Endothelial cell of umbilical vein (primary cell): ENCODE measurements at regions not wholly inside any gene's neighbourhood (a gene's known extent, or its start where the extent isn't known, plus 50 kb on each side); places are given as distances from the start of the nearest gene placed in this dataset.

ENCODE experiments used
- BruUV-seq: library from RNA; stranded (reverse); fragments of 400-500 nt; replicated peaks from 2 replicates; lab custom pipeline; 2021; lab: Mats Ljungman, UMichigan
- CTCF ChIA-PET: fragments of 300-600, 350-600 bp; sonication (Branson Sonifier 250); formaldehyde crosslinking; loops from one replicate; lab custom pipeline; 2021; ENCODE audit warnings: antibody characterized with exemption, inconsistent platforms; lab: Charles Lee
- POLR2A ChIA-PET: fragments of 300-600, 350-600 bp; sonication (Branson Sonifier 250); formaldehyde crosslinking; loops from one replicate; lab custom pipeline; 2021; ENCODE audit warnings: antibody characterized with exemption, inconsistent platforms; lab: Charles Lee
- DNase-seq: peaks from one replicate; pipeline ENCODE4 v3.0.0-alpha.2; 2011; ENCODE audit warnings: low read depth, low spot score
- FAIRE-seq: peaks from 2 replicates; lab custom pipeline; 2011; peaks lifted over from hg19 to GRCh38; lab: Jason Lieb, UNC
- H2AFZ ChIP-seq: 2 replicates; pipeline ENCODE4 v1.6.0; 2012; ENCODE audit warnings: low read depth, low read length, control low read depth, inconsistent platforms
- H3K27ac ChIP-seq: 2 replicates; pipeline ENCODE4 v1.5.1; 2011; ENCODE audit warnings: low read depth, mild to moderate bottlenecking, control low read depth, low read length, moderate library complexity; ENCODE audit not compliant: insufficient read depth
- H3K27me3 ChIP-seq, 2 experiments: 2 replicates each; pipeline versions ENCODE4 v1.6.0 to v1.6.1; 2011; ENCODE audit warnings: low read length in 2 of 2, mixed read lengths in 1 of 2; ENCODE audit not compliant: control insufficient read depth in 2 of 2, insufficient read depth in 2 of 2
- H3K36me3 ChIP-seq, 2 experiments: 2 replicates in 1 of 2; 3 replicates in 1 of 2; pipeline ENCODE4 v1.5.1; 2011; ENCODE audit warnings: low read length in 2 of 2, mild to moderate bottlenecking in 1 of 2, moderate library complexity in 1 of 2; ENCODE audit not compliant: control insufficient read depth in 2 of 2, insufficient read depth in 2 of 2; ENCODE audit errors: extremely low read depth in 1 of 2
- H3K4me1 ChIP-seq: 3 replicates; pipeline ENCODE4 v1.5.1; 2011; ENCODE audit warnings: mild to moderate bottlenecking, low read length; ENCODE audit not compliant: control insufficient read depth, insufficient read depth; ENCODE audit errors: extremely low read depth
- H3K4me2 ChIP-seq: 2 replicates; pipeline ENCODE4 v1.6.1; 2011; ENCODE audit warnings: low read length, control low read depth, mixed read lengths; ENCODE audit not compliant: insufficient read depth
- H3K4me3 ChIP-seq, 3 experiments: fragments of 200-600 bp in 1 of 3; sonication (generic), shearing (Covaris generic) in 1 of 3; replicated peaks in 1 of 3; 2 replicates each; pipeline ENCODE4 v1.5.1; 2011 to 2016; ENCODE audit warnings: control low read depth in 3 of 3, low read length in 3 of 3, mild to moderate bottlenecking in 2 of 3, inconsistent platforms in 1 of 3, low read depth in 1 of 3, moderate library complexity in 1 of 3; ENCODE audit not compliant: insufficient read depth in 1 of 3
- H3K79me2 ChIP-seq: 2 replicates; pipeline ENCODE4 v1.6.0; 2012; ENCODE audit warnings: low read length, inconsistent platforms; ENCODE audit not compliant: control insufficient read depth, insufficient read depth
- H3K9ac ChIP-seq: replicated peaks from 2 replicates; pipeline ENCODE3; 2011; ENCODE audit warnings: low read length, control low read depth; ENCODE audit not compliant: insufficient read depth; ENCODE audit errors: extremely low read depth
- H3K9me1 ChIP-seq: replicated peaks from 3 replicates; pipeline ENCODE4 v1.6.0; 2011; ENCODE audit warnings: mild to moderate bottlenecking, low read length; ENCODE audit not compliant: control insufficient read depth, insufficient read depth; ENCODE audit errors: extremely low read depth
- H3K9me3 ChIP-seq: replicated peaks from 2 replicates; pipeline ENCODE4 v1.5.1; 2012; ENCODE audit warnings: low read length, inconsistent platforms; ENCODE audit not compliant: control insufficient read depth, insufficient read depth
- H4K20me1 ChIP-seq: replicated peaks from 2 replicates; pipeline ENCODE3; 2011; ENCODE audit warnings: mild to moderate bottlenecking, low read length; ENCODE audit not compliant: control insufficient read depth, insufficient read depth; ENCODE audit errors: extremely low read depth
- CTCF ChIP-seq, 2 donors: IDR thresholded peaks; 1 replicate in 1 of 2; 2 replicates in 1 of 2; pipeline ENCODE4 v1.5.1; 2011; ENCODE audit warnings: low read length in 2 of 2, mild to moderate bottlenecking in 2 of 2, moderate library complexity in 2 of 2, control low read depth in 1 of 2, inconsistent platforms in 1 of 2, low read depth in 1 of 2; ENCODE audit not compliant: insufficient read depth in 1 of 2; ENCODE audit errors: extremely low read depth in 1 of 2
- EZH2 ChIP-seq: IDR thresholded peaks from 2 replicates; pipeline ENCODE4 v1.6.1; 2012; ENCODE audit warnings: borderline replicate concordance, low read depth, mild to moderate bottlenecking, moderate library complexity, low read length, inconsistent platforms; ENCODE audit not compliant: severe bottlenecking
- FOS ChIP-seq: IDR thresholded peaks from 2 replicates; pipeline ENCODE4 v1.6.1; 2011; ENCODE audit warnings: mild to moderate bottlenecking, low read length, moderate library complexity, borderline replicate concordance; ENCODE audit not compliant: insufficient read depth
- GATA2 ChIP-seq: IDR thresholded peaks from 2 replicates; pipeline ENCODE4 v1.7.0; 2011; ENCODE audit warnings: low read depth, mild to moderate bottlenecking, moderate library complexity, mixed read lengths, low read length; ENCODE audit not compliant: insufficient read length, insufficient read depth
- JUN ChIP-seq: IDR thresholded peaks from 2 replicates; pipeline ENCODE4 v1.6.1; 2011; ENCODE audit warnings: borderline replicate concordance, low read depth; ENCODE audit not compliant: insufficient read length, insufficient read depth
- MAX ChIP-seq: IDR thresholded peaks from 2 replicates; pipeline ENCODE4 v1.6.1; 2011; ENCODE audit not compliant: insufficient read depth, insufficient read length
- MYC ChIP-seq: IDR thresholded peaks from one replicate; pipeline ENCODE4 v1.6.1; 2011; ENCODE audit warnings: mild to moderate bottlenecking, low read depth, low read length
- POLR2A ChIP-seq: IDR thresholded peaks from 2 replicates; pipeline ENCODE4 v1.6.1; 2012; ENCODE audit warnings: low read depth, mild to moderate bottlenecking, control low read depth, low read length
- POLR2AphosphoS5 ChIP-seq: IDR thresholded peaks from 2 replicates; pipeline ENCODE4 v1.6.1; 2012; ENCODE audit warnings: low read depth, mild to moderate bottlenecking, control low read depth, low read length, moderate library complexity; ENCODE audit not compliant: insufficient read depth
- dilution Hi-C: fragments of 300-500 bp; cut with MboI; formaldehyde crosslinking; loops from one replicate; pipeline ENCODE4 v1.15.0; 2019; ENCODE audit warnings: low sequenced_read_pairs; ENCODE audit not compliant: extremely low pct_ligation_motif_present
- intact Hi-C: fragments of 100-400 bp; cut with micrococcal nuclease; formaldehyde crosslinking; loops from one replicate; pipeline ENCODE4 v1.10.0; 2022

GRCh38 chr22:47918276-47918921 is 1155.9 kb downstream of the TBC1D22A start:
- ChIA-PET CTCF (no interaction called here), POLR2A (no interaction called here)
- Histone ChIP-seq H3K36me3 (no peaks in the 10 kb centered on the region), H3K27ac (no peak overlapping the region), H2AFZ (no peak overlapping the region), H3K9me3 (peaks cover 10% of the 10 kb centered on the region), H3K4me1 (no peaks in the 10 kb centered on the region), H3K27me3 (no peaks in the 10 kb centered on the region), H3K4me2 (no peak overlapping the region), H3K9me1 (no peaks in the 10 kb centered on the region), H3K4me3 (no peak overlapping the region), H3K9ac (no peak overlapping the region), H3K79me2 (no peaks in the 10 kb centered on the region), H4K20me1 (no peaks in the 10 kb centered on the region)
- no TSS peak for BruUV-seq
- no peak for FAIRE-seq
- DNase-seq = no peak
- no peak for TF ChIP-seq MAX
- no peak for TF ChIP-seq POLR2A
- intact Hi-C loops = no loop called here
- dilution Hi-C loops = no loop called here

GRCh38 chr22:47914481-47915097 is 1152.1 kb downstream of the TBC1D22A start:
- H2AFZ ChIP-seq = no peak overlapping the region
- no peak for TF ChIP-seq CTCF (IDR thresholded peaks at IDR 0.05; ENCODE audit: extremely low read depth in 1 of 2, insufficient read depth in 1 of 2, low read depth in 1 of 2, low read length in 2 of 2)
- no peak for TF ChIP-seq MAX
- no peak for TF ChIP-seq MYC
- TF ChIP-seq EZH2 = no peak
- TF ChIP-seq POLR2AphosphoS5 = no peak
- TF ChIP-seq FOS = no peak
- TF ChIP-seq POLR2A = no peak
- TF ChIP-seq GATA2 = no peak
- TF ChIP-seq JUN = no peak
- H3K79me2 ChIP-seq = no peaks in the 10 kb centered on the region
- H3K36me3 ChIP-seq = no peaks in the 10 kb centered on the region
- no peaks in the 10 kb centered on the region for H4K20me1 ChIP-seq
- ChIA-PET CTCF (no interaction called here), POLR2A (no interaction called here)
- H3K4me3 ChIP-seq = no peak overlapping the region
- dilution Hi-C loops = no loop called here
- H3K9me3 ChIP-seq = peaks cover 9% of the 10 kb centered on the region
- no peak overlapping the region for H3K27ac ChIP-seq
- DNase-seq (no peak), FAIRE-seq (no peak)
- no TSS peak for BruUV-seq
- no peak overlapping the region for H3K9ac ChIP-seq
- no peaks in the 10 kb centered on the region for H3K4me1 ChIP-seq
- no peak overlapping the region for H3K4me2 ChIP-seq
- intact Hi-C loops = no loop called here
- H3K9me1 ChIP-seq = no peaks in the 10 kb centered on the region
- no peaks in the 10 kb centered on the region for H3K27me3 ChIP-seq
